Mesenteric fat pad (tissue), 1 donor: ENCODE measurements at regions not wholly inside any gene's neighbourhood (a gene's known extent, or its start where the extent isn't known, plus 50 kb on each side); places are given as distances from the start of the nearest gene placed in this dataset.

Experiments used
- DNase-seq: peaks from one replicate; pipeline ENCODE4 v3.0.0-alpha.2; 2020; ENCODE audit warnings: low spot score
- donor health status: DM: yes; HTN: yes; CAD: no.

- DNase-seq = no peak
These were observed 402.9 kb downstream of the ENC1 start for GRCh38 chr5:74237571-74238145.

- DNase-seq = no peak
These were observed 405.0 kb downstream of the ENC1 start for GRCh38 chr5:74235552-74235951.

- no peak for DNase-seq
These were observed 407.0 kb downstream of the ENC1 start for GRCh38 chr5:74233571-74233970.

GRCh38 chr5:74233091-74233490, 407.4 kb downstream of the ENC1 start:
- no peak for DNase-seq

- no peak for DNase-seq
These were observed 408.3 kb downstream of the ENC1 start for GRCh38 chr5:74232276-74232675.

GRCh38 chr5:74231697-74232096, 408.8 kb downstream of the ENC1 start:
- no peak for DNase-seq

- no peak for DNase-seq
These were observed 413.6 kb downstream of the ENC1 start for GRCh38 chr5:74226716-74227485.

GRCh38 chr5:74225587-74225986, 414.9 kb downstream of the ENC1 start:
- DNase-seq = no peak

- DNase-seq = no peak
These were observed 416.2 kb downstream of the ENC1 start for GRCh38 chr5:74224331-74224730.

GRCh38 chr5:74222806-74223205, 417.7 kb downstream of the ENC1 start:
- no peak for DNase-seq

- no peak for DNase-seq
These were observed 419.1 kb downstream of the ENC1 start for GRCh38 chr5:74221413-74221812.

GRCh38 chr5:74216012-74216411, 424.5 kb downstream of the ENC1 start:
- no peak for DNase-seq

- no peak for DNase-seq
These were observed 428.2 kb downstream of the ENC1 start for GRCh38 chr5:74212336-74212735.

- no peak for DNase-seq
These were observed 431.0 kb downstream of the ENC1 start for GRCh38 chr5:74209571-74209970.

- DNase-seq = no peak
These were observed 433.7 kb downstream of the ENC1 start for GRCh38 chr5:74206579-74207550.

GRCh38 chr5:74205767-74206578, 434.6 kb downstream of the ENC1 start:
- DNase-seq = no peak

- no peak for DNase-seq
These were observed 439.0 kb downstream of the ENC1 start for GRCh38 chr5:74201334-74202081.

- DNase-seq = no peak
These were observed 440.0 kb downstream of the ENC1 start for GRCh38 chr5:74200560-74200959.

GRCh38 chr5:74199436-74200210, 440.9 kb downstream of the ENC1 start:
- DNase-seq = no peak

- no peak for DNase-seq
These were observed 441.5 kb downstream of the ENC1 start for GRCh38 chr5:74199005-74199404.
